ENCODE measurements at regions not wholly inside any gene's neighbourhood (a gene's known extent, or its start where the extent isn't known, plus 50 kb on each side); places are given as distances from the start of the nearest gene placed in this dataset.

DNA sequence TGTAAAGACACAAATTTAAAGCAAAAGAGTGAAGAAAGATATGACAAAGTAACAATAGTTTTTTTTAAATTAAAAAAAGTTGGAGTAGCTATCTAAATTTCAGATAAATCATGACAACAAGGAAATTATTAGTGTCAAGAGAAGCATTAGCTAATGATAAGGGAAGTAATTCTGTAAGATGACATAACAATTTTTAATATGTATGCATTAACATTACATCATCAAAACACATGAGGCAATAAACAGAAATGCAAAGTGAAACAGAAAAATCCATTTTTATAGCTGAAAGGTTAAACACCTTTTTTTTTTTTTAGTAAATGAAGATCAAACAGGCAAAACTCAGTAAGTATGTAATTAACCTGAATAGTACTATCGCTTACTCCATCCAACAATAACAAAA is 804.9 kb upstream of the PRR20A start:
- no peak for DNase-seq (ENCODE audit: low read depth)
- TF ChIP-seq, protein P1, sequence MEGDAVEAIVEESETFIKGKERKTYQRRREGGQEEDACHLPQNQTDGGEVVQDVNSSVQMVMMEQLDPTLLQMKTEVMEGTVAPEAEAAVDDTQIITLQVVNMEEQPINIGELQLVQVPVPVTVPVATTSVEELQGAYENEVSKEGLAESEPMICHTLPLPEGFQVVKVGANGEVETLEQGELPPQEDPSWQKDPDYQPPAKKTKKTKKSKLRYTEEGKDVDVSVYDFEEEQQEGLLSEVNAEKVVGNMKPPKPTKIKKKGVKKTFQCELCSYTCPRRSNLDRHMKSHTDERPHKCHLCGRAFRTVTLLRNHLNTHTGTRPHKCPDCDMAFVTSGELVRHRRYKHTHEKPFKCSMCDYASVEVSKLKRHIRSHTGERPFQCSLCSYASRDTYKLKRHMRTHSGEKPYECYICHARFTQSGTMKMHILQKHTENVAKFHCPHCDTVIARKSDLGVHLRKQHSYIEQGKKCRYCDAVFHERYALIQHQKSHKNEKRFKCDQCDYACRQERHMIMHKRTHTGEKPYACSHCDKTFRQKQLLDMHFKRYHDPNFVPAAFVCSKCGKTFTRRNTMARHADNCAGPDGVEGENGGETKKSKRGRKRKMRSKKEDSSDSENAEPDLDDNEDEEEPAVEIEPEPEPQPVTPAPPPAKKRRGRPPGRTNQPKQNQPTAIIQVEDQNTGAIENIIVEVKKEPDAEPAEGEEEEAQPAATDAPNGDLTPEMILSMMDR (conservative IDR thresholded peaks at IDR 0.05; ENCODE audit: control insufficient read depth, insufficient read depth, low read depth, low read length) = no peak

DNA sequence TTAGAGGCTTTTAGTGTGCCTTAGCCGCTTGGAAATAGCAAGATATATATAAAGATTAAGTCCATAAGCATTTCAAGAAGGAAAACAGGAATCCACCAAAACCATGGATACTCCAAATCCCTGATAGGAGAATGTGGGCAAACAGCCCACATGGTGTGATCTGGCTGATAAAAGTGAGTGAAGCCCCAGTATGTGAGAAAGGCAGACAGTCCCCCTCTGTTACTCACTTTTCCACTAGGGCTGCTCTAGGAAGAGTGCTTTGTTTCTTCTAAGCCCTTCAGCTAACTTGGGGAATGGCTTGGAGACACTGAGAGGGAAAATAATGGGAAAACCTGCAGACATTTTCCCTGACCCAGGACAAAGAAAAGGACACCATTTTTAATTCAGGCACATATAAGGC is 802.3 kb upstream of the PRR20A start:
- H3K4me3 ChIP-seq (ENCODE audit: control insufficient read depth, low read depth, low read length) = no peak overlapping the region
- TF ChIP-seq, protein P1 (conservative IDR thresholded peaks at IDR 0.05; ENCODE audit: control insufficient read depth, insufficient read depth, low read depth, low read length) = no peak
- no peak for DNase-seq (ENCODE audit: low read depth)

More for the DNA sequence above, 804.9 kb upstream of the PRR20A start:
- no peak overlapping the region for H3K4me3 ChIP-seq (ENCODE audit: control insufficient read depth, low read depth, low read length)

- H3K4me3 ChIP-seq (ENCODE audit: control insufficient read depth, low read depth, low read length) = no peak overlapping the region
- no peak for DNase-seq (ENCODE audit: low read depth)
- TF ChIP-seq, protein P1 (conservative IDR thresholded peaks at IDR 0.05; ENCODE audit: control insufficient read depth, insufficient read depth, low read depth, low read length) = no peak
Measured at GRCh38 chr13:56347014-56347413, 793.7 kb upstream of the PRR20A start.

DNA sequence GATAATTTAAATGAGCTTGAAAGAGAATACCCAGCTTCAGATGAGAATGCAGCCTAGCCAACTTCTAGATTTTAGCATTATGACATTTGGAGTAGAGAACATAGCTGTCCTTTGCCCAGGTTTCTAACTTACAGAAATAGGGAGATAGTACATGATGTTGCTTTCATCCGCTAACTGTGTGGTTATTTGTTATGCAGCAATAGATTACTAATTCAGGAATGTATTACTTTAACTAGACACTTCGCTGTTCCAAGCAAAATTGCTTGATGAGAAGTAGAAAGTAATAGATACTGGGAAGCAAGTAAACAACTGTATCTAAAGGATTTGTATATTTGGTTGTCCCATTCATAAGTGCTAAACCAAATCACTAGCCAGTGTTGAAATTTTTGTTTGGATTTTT is 790.9 kb upstream of the PRR20A start:
- no peak overlapping the region for H3K4me3 ChIP-seq (ENCODE audit: control insufficient read depth, low read depth, low read length)
- DNase-seq (ENCODE audit: low read depth) = no peak
- TF ChIP-seq, protein P1 (conservative IDR thresholded peaks at IDR 0.05; ENCODE audit: control insufficient read depth, insufficient read depth, low read depth, low read length) = no peak

DNA sequence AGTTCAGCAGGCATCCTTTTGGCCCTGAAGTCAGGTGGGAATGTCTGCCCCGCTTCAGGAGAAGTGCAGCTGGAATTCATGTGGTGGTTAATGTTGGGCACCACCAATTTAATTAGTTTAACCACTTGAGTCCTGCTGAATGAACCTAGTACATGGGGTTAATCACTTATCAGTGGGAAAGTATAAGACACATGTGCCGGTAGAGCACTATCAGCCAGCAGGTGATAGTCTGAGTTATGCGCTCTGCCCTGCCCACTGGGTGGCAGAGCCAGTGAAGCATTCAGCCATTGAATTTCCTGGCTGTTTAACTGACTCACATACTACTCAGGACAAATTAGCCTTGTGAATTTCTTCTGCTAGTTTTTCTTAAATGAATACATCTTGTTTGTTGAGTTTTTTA is 789.7 kb upstream of the PRR20A start:
- no peak overlapping the region for H3K4me3 ChIP-seq (ENCODE audit: control insufficient read depth, low read depth, low read length)
- TF ChIP-seq, protein P1 (conservative IDR thresholded peaks at IDR 0.05; ENCODE audit: control insufficient read depth, insufficient read depth, low read depth, low read length) = no peak
- DNase-seq (ENCODE audit: low read depth) = no peak

GRCh38 chr13:56352361-56352760 is 788.4 kb upstream of the PRR20A start:
- TF ChIP-seq, protein P1 (conservative IDR thresholded peaks at IDR 0.05; ENCODE audit: control insufficient read depth, insufficient read depth, low read depth, low read length) = no peak
- no peak overlapping the region for H3K4me3 ChIP-seq (ENCODE audit: control insufficient read depth, low read depth, low read length)
- no peak for DNase-seq (ENCODE audit: low read depth)

DNA sequence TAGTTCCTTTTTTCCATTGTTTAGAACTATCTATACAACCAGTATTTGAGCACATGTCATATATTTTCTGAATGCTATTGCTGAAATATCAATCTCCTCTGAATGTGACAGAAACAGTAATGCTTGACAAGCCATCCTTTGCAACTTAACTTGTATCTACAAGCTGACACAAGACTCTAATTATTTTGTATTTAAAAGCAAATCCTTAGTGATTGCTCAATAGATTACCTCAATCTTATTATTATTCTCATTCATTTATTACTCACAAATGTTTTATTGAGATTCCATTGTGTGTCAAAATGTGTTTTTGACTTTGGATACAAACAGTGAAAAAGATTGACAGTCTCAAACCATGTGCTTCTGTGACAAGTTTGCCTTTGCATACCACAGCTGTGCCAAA is 787.8 kb upstream of the PRR20A start:
- H3K4me3 ChIP-seq (ENCODE audit: control insufficient read depth, low read depth, low read length) = no peak overlapping the region
- TF ChIP-seq, protein P1 (conservative IDR thresholded peaks at IDR 0.05; ENCODE audit: control insufficient read depth, insufficient read depth, low read depth, low read length) = no peak
- DNase-seq (ENCODE audit: low read depth) = no peak

All from fibroblast of mammary gland (primary cell).